ENCODE measurements at regions not wholly inside any gene's neighbourhood (a gene's known extent, or its start where the extent isn't known, plus 50 kb on each side); places are given as distances from the start of the nearest gene placed in this dataset.

DNA sequence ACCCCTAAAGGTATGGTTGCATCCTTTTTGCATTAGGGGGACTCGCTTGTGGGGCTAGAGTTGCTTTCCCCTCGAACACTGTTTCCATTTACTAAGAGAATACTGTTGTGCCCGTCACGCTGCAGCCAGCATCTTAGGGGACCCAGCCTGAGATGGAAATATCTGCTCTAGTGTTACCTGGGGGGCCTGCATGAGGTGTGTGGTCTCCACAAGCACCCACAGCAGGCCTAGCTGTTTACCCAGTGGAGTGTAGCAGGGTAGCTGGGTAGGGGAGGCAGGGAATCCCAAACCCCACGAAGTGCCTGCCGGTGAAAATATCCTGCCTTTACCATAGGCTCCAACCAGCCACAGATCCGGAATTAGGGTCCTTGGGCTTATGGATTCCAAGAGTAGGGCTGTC, 303.6 kb downstream of the PTPRU start:
- TF ChIP-seq TAF1 (IDR thresholded peaks at IDR 0.05; ENCODE audit: low read depth, low read length) (no peak), POLR2A (IDR thresholded peaks at IDR 0.05; ENCODE audit: low read depth, low read length) (no peak), SPI1 (IDR thresholded peaks at IDR 0.05; ENCODE audit: low read depth, low read length) (no peak), POLR2AphosphoS5 (IDR thresholded peaks at IDR 0.05; ENCODE audit: low read depth, low read length) (no peak), PAX5 (IDR thresholded peaks at IDR 0.05; ENCODE audit: insufficient read depth, low read length, severe bottlenecking) (no peak)
